GM18861 (cell line): ENCODE measurements at regions not wholly inside any gene's neighbourhood (a gene's known extent, or its start where the extent isn't known, plus 50 kb on each side); places are given as distances from the start of the nearest gene placed in this dataset.

Experiments used
- ATAC-seq: cut with Tn5 transposase; IDR thresholded peaks from one replicate; pipeline ENCODE4 v1.9.1; 2021; ENCODE audit not compliant: unreplicated experiment

GRCh38 chr1:184215274-184215925 is 163.9 kb downstream of the TSEN15 start:
- ATAC-seq, result no peak

DNA sequence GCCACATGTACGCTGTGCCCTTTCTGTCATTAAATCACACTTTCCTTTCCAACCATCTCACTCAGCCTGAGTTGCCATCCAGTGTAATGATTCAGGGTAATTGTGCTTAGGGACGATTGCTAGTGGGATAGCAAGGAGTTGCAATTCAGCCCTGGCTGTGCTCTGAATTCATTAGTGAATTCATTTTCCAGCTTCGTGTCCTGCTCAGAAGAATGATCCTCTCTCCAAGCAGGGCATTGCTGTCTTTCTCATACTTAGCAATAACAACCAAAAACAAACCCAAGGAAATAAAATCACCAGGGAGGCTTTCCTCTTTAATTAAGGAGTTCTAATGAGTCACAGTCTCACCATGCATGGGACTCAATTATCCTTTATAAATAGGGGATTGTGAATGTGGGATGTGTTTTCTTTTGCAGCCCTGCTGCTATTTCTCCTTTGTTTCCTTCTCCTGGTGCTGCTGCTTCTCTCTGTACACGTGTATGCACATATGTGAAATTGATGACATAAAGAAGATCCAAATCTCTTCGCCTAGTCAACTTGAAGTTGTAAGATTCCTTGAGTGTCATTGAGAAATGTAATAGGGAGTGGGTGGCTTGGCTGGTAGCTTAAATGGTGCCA is 167.0 kb downstream of the TSEN15 start:
- ATAC-seq, result no peak

GRCh38 chr1:184219414-184219813 is 167.4 kb upstream of the C1orf21 start:
- no peak for ATAC-seq

DNA sequence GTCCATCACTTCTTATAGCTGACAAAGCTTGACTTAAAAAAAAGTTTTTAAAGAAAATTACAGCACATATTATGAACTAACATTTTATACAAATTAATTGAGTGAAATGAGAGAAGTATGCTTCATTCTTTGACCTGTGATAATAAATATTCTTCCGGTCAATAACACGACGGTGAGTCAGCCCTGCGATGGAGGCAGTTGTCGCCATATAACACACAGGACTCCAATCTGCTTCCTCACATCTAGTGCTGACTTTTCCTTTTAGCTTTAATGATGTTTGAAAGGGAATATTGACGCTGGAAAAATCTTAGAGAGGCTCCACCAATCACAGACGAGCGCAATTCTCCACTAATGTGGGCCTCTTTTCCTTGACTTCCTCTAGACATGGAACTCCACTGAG is 166.9 kb upstream of the C1orf21 start:
- no peak for ATAC-seq

GRCh38 chr1:184221087-184221486 is 165.7 kb upstream of the C1orf21 start:
- no peak for ATAC-seq

- no peak for ATAC-seq
Measured at GRCh38 chr1:184222652-184223052, 164.2 kb upstream of the C1orf21 start.

DNA sequence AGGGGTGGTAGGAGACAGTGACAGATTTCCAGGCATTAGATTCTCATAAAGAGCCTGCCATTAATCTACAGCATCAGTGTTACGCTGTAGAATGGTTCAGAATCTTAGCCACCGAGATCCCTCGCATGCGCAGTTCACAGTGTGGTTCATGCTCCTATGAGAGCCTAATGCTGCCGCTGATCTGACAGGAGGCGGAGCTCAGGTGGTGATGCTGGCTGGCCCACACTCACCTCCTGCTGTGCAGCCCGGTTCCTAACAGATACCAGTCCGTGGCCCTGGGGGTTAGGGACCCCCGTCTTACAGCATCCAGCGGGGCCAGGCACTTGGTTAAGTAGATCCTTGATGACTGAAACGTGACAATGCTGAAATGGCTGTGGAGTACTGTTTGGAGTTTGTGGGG is 163.6 kb upstream of the C1orf21 start:
- ATAC-seq, result no peak

- ATAC-seq, result no peak
Measured at GRCh38 chr1:184225283-184226099, 161.3 kb upstream of the C1orf21 start.

GRCh38 chr1:184226100-184226487 is 160.7 kb upstream of the C1orf21 start:
- ATAC-seq, result no peak

GRCh38 chr1:184228558-184228957 is 158.3 kb upstream of the C1orf21 start:
- no peak for ATAC-seq

GRCh38 chr1:184237588-184237987 is 149.2 kb upstream of the C1orf21 start:
- ATAC-seq, result no peak

GRCh38 chr1:184241446-184241845 is 145.4 kb upstream of the C1orf21 start:
- no peak for ATAC-seq

DNA sequence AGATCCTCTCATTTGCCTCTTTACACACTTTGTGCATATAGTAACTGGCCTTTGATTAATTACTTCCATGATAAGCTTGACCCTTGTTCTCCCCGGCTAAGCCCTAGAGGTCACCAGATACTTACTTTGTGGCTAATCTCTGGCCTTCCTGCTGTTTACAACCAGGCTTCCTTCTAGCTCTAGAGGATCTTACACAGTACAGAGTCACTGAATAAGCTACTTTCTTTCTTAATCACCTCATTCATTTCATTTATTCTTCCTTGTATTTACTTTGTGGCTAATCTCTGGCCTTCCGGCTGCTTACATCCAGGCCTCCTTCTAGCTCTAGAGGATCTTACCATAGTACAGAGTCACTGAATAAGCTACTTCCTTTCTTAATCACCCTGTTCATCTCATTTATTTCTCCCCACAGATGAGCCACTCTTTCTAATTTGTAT is 144.3 kb upstream of the C1orf21 start:
- ATAC-seq, result no peak

DNA sequence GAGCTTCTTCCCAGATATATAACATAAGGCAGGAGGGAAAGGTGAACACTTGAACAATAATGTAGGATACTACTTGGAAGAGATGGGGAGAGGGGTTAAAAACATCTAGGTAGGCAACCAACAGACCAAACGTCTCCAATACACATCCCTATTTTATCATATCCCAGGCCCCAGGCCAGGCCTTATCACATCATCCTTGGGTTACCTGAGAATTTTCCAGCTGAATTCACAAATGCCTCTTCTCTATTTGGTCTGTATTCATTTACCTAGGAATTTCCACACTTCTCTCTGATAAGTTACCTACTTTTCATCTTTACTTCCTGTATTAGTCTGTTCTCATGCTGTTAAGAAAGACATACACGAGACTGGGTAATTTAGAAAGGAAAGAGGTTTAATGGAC is 141.9 kb upstream of the C1orf21 start:
- no peak for ATAC-seq

- ATAC-seq, result no peak
Measured at GRCh38 chr1:184247671-184248070, 139.2 kb upstream of the C1orf21 start.

DNA sequence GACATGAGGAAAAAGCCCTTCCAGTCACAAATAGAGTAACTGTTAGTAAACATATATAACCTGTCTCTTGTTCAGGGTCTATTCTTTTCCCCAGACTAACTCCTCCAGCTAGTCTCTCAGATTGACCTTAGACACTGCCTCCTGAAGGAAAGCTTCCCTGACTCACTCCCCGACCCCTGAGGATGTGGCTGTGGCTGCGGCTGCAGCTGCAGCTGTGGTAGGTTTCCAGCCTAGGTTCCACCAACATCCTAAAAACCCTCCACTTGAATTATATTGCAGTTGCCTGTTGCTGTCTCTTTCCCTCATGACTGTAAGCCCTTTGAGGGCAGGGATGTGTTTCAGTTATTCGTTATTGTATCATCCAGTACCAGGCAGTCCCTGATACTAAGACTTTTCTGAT is 132.9 kb upstream of the C1orf21 start:
- ATAC-seq, result no peak

- no peak for ATAC-seq
Measured at GRCh38 chr1:184254849-184255248, 132.0 kb upstream of the C1orf21 start.

DNA sequence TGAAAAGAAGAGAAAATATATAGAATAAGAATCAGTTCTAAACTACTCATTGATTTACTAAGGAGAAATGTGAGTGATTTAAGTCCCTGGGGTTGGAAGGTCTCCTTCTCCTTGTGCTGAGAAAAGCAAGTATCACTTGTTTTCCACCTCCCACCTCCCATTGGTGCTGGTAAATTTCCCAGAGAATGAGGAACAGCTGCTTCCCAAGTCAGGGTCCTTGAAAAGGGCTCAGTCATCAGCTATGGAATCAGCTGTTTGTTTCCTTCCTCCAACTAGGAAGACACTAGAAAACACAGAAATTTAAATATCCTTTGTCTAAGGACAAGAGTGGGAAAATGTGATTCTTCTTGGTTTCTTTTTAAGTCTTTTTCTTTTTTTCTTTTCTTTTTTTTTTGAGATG is 131.3 kb upstream of the C1orf21 start:
- no peak for ATAC-seq

DNA sequence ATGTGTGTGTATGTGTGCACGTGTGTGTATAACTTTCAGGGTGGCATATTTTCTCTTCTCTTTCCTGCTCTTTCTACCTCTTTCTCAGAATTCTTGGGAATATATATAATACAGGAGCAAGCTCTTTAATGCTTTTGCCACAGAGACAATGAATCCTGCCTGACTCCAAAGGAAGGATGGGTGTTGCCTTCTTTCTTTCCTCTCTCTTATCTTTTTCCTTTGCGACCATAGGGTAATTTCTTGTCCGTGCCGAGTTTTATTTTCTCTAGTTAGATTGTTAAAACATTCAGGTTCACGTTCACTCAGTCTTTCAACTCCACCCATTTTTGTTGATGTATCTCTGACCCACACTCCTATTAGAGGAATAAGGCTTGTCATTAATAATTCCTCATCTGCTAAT is 129.0 kb upstream of the C1orf21 start:
- ATAC-seq, result no peak

- ATAC-seq, result no peak
Measured at GRCh38 chr1:184258525-184258924, 128.3 kb upstream of the C1orf21 start.

DNA sequence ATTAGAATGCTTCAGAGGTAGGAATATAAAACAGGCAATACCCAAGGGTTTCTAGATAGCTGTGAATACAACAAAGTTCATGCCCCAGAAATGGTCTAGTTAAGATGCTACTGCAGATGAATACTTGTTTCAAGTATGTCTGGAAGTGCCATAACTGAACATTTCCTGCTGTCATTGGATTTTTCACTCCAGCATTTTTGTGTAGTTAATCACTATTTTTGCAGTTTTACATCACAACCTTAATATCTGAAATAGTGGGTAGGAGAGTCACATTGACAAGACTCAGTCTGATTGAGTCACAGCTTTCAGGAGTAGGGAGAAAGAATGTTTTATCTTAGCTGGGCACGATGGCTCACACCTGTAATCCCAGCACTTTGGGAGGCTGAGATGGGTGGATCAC is 126.4 kb upstream of the C1orf21 start:
- ATAC-seq, result no peak

- no peak for ATAC-seq
Measured at GRCh38 chr1:184262109-184262508, 124.7 kb upstream of the C1orf21 start.
